ENCODE measurements at regions not wholly inside any gene's neighbourhood (a gene's known extent, or its start where the extent isn't known, plus 50 kb on each side); places are given as distances from the start of the nearest gene placed in this dataset.

- no peak for DNase-seq (ENCODE audit: low read depth)
- no peak overlapping the region for H3K4me3 ChIP-seq (ENCODE audit: low read depth, low read length)
- TF ChIP-seq CTCF (IDR thresholded peaks at IDR 0.05; ENCODE audit: insufficient read depth, low read depth, low read length), result no peak
These were observed 321.6 kb downstream of the LMO4 start for GRCh38 chr1:87650306-87650705.

GRCh38 chr1:87652176-87652575 lies 323.5 kb downstream of the LMO4 start:
- no peak for TF ChIP-seq CTCF (IDR thresholded peaks at IDR 0.05; ENCODE audit: insufficient read depth, low read depth, low read length)
- H3K4me3 ChIP-seq (ENCODE audit: low read depth, low read length), result no peak overlapping the region
- no peak for DNase-seq (ENCODE audit: low read depth)

GRCh38 chr1:87665151-87665550 lies 336.5 kb downstream of the LMO4 start:
- H3K4me3 ChIP-seq (ENCODE audit: low read depth, low read length), result no peak overlapping the region
- TF ChIP-seq CTCF (IDR thresholded peaks at IDR 0.05; ENCODE audit: insufficient read depth, low read depth, low read length), result no peak
- no peak for DNase-seq (ENCODE audit: low read depth)

- DNase-seq (ENCODE audit: low read depth), result no peak
- H3K4me3 ChIP-seq (ENCODE audit: low read depth, low read length), result no peak overlapping the region
- no peak for TF ChIP-seq CTCF (IDR thresholded peaks at IDR 0.05; ENCODE audit: insufficient read depth, low read depth, low read length)
These were observed 338.0 kb downstream of the LMO4 start for GRCh38 chr1:87666681-87667080.

GRCh38 chr1:87669674-87670073 lies 341.0 kb downstream of the LMO4 start:
- no peak for TF ChIP-seq CTCF (IDR thresholded peaks at IDR 0.05; ENCODE audit: insufficient read depth, low read depth, low read length)
- H3K4me3 ChIP-seq (ENCODE audit: low read depth, low read length), result no peak overlapping the region

GRCh38 chr1:87673309-87673708 lies 344.6 kb downstream of the LMO4 start:
- H3K4me3 ChIP-seq (ENCODE audit: low read depth, low read length), result no peak overlapping the region
- no peak for TF ChIP-seq CTCF (IDR thresholded peaks at IDR 0.05; ENCODE audit: insufficient read depth, low read depth, low read length)
- no peak for DNase-seq (ENCODE audit: low read depth)

More at GRCh38 chr1:87669674-87670073, 341.0 kb downstream of the LMO4 start:
- no peak for DNase-seq (ENCODE audit: low read depth)

- peak; percentile 36 for TF ChIP-seq CTCF (IDR thresholded peaks at IDR 0.05; ENCODE audit: insufficient read depth, low read depth, low read length)
- DNase-seq (ENCODE audit: low read depth), result peak; percentile 10
These were observed 345.1 kb downstream of the LMO4 start for GRCh38 chr1:87673748-87674147.

More at GRCh38 chr1:87673748-87674147, 345.1 kb downstream of the LMO4 start:
- H3K4me3 ChIP-seq (ENCODE audit: low read depth, low read length), result no peak overlapping the region
